HG03439 (cell line): ENCODE measurements at regions not wholly inside any gene's neighbourhood (a gene's known extent, or its start where the extent isn't known, plus 50 kb on each side); places are given as distances from the start of the nearest gene placed in this dataset.

Source experiments
- ATAC-seq: cut with Tn5 transposase; IDR thresholded peaks from one replicate; pipeline ENCODE4 v1.9.1; 2021; ENCODE audit warnings: mild to moderate bottlenecking, moderate library complexity; ENCODE audit not compliant: unreplicated experiment

GRCh38 chr5:4212981-4213819, 617.6 kb downstream of the IRX1 start:
- no peak for ATAC-seq

- ATAC-seq, result no peak
Measured at GRCh38 chr5:4215143-4215542, 619.5 kb downstream of the IRX1 start.

- ATAC-seq, result no peak
Measured at GRCh38 chr5:4216142-4216541, 620.5 kb downstream of the IRX1 start.

GRCh38 chr5:4220016-4220415, 624.4 kb downstream of the IRX1 start:
- no peak for ATAC-seq

GRCh38 chr5:4221048-4221447, 625.4 kb downstream of the IRX1 start:
- ATAC-seq, result no peak

- no peak for ATAC-seq
Measured at GRCh38 chr5:4222147-4222546, 626.5 kb downstream of the IRX1 start.

GRCh38 chr5:4222821-4223220, 627.2 kb downstream of the IRX1 start:
- no peak for ATAC-seq

GRCh38 chr5:4225741-4226140, 630.1 kb downstream of the IRX1 start:
- ATAC-seq, result no peak

GRCh38 chr5:4226565-4226964, 630.9 kb downstream of the IRX1 start:
- ATAC-seq, result no peak

GRCh38 chr5:4228708-4229107, 633.1 kb downstream of the IRX1 start:
- ATAC-seq, result no peak

- no peak for ATAC-seq
Measured at GRCh38 chr5:4229414-4230292, 634.0 kb downstream of the IRX1 start.

- no peak for ATAC-seq
Measured at GRCh38 chr5:4230471-4230785, 634.8 kb downstream of the IRX1 start.

GRCh38 chr5:4230786-4231641, 635.4 kb downstream of the IRX1 start:
- ATAC-seq, result no peak

- no peak for ATAC-seq
Measured at GRCh38 chr5:4232084-4232483, 636.5 kb downstream of the IRX1 start.

GRCh38 chr5:4233671-4234070, 638.0 kb downstream of the IRX1 start:
- ATAC-seq, result no peak

- ATAC-seq, result no peak
Measured at GRCh38 chr5:4243479-4244264, 648.0 kb downstream of the IRX1 start.

- no peak for ATAC-seq
Measured at GRCh38 chr5:4244306-4244705, 648.7 kb downstream of the IRX1 start.

GRCh38 chr5:4245076-4245475, 649.4 kb downstream of the IRX1 start:
- no peak for ATAC-seq

GRCh38 chr5:4245511-4245910, 649.9 kb downstream of the IRX1 start:
- no peak for ATAC-seq

- ATAC-seq, result no peak
Measured at GRCh38 chr5:4246447-4246846, 650.8 kb downstream of the IRX1 start.
